ENCODE measurements at regions not wholly inside any gene's neighbourhood (a gene's known extent, or its start where the extent isn't known, plus 50 kb on each side); places are given as distances from the start of the nearest gene placed in this dataset.

DNA sequence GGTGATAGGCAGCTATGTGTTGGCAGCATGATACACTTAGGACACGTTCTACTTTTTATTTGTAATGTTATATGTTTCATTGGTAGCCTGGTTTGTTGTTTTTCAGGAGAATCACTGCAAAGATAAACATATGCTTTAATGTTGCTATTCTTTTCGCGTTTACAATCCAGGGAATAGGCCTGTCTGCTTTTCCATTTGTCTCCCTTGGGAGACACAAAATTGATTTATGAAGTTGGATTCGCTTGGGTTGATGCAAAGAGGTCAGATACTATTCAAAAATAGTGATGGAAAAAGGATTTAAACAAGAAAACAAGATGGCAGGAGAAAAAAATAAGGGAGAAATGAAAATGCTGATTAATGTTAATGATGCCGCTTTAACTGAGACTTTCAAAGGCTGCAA is 179.5 kb upstream of the SOX4 start:
- CTCF ChIA-PET: no interaction called here

DNA sequence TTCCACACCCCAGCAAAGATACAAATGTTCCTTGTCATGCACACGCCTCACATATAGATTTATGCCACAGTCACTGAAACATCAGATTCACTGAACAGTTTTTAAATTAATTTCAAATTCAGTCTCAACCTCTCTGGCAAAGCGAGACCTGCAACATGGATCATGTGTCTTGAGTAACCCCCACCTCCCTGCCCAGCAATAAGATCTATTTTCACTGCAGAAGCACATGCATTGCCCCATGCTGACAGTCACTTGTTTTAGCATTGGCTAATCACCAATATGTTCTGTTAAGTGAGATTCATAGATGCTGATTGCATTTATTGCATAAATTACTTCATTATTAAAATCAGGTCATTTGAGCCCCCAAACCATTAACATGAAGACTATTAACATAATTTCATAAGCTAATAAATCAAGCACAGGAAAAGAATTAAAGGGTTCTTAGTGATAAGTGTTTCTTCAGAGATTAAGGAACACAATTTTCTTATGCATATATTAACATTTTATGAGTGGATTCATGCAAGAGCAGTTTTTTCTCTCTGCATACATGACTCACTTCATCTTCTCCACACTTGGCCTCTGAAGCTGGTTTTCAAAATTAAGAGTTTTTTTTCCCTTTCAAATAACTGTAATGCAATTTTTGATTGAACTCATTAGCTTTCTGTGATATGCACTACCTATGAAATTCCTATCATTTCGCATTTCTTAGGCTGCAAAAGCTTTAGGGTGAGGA is 173.2 kb upstream of the SOX4 start:
- no peaks in the 10 kb centered on the region for H3K36me3 Mint-ChIP-seq (ENCODE audit: low read depth)

More for the DNA sequence above, 179.5 kb upstream of the SOX4 start:
- no peaks in the 10 kb centered on the region for H3K36me3 Mint-ChIP-seq (ENCODE audit: low read depth)
- ATAC-seq (ENCODE audit: low read depth): no peak
- no peaks in the 10 kb centered on the region for H3K4me1 Mint-ChIP-seq
- intact Hi-C loops (cut with micrococcal nuclease): no loop called here
- H3K4me3 Mint-ChIP-seq: no peak overlapping the region
- no peak overlapping the region for H3K27ac Mint-ChIP-seq
- TF ChIP-seq, protein P1, sequence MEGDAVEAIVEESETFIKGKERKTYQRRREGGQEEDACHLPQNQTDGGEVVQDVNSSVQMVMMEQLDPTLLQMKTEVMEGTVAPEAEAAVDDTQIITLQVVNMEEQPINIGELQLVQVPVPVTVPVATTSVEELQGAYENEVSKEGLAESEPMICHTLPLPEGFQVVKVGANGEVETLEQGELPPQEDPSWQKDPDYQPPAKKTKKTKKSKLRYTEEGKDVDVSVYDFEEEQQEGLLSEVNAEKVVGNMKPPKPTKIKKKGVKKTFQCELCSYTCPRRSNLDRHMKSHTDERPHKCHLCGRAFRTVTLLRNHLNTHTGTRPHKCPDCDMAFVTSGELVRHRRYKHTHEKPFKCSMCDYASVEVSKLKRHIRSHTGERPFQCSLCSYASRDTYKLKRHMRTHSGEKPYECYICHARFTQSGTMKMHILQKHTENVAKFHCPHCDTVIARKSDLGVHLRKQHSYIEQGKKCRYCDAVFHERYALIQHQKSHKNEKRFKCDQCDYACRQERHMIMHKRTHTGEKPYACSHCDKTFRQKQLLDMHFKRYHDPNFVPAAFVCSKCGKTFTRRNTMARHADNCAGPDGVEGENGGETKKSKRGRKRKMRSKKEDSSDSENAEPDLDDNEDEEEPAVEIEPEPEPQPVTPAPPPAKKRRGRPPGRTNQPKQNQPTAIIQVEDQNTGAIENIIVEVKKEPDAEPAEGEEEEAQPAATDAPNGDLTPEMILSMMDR (IDR thresholded peaks at IDR 0.05): no peak
- POLR2A ChIA-PET: no interaction called here
- DNase-seq: no peak
- no peaks in the 10 kb centered on the region for H3K27me3 Mint-ChIP-seq
- H3K9me3 Mint-ChIP-seq: peaks cover 5% of the 10 kb centered on the region

DNA sequence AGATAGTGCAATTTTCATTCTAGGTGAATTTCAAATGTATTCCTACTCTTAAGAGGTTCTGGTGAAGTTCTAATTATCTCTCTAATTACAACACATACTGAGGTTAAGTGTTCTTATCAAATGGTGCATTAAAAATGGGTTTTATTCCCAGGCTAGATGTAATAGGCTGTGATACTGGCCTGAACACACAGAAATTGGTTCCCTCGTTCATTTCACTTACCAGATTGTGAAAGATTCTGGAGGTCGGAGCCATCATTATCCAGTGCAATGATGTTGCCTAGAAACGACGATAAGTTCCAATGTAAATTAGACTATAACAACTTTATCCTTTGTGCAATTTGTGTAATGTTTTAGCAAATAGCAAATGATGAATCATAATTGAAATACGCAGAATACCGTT is 172.6 kb upstream of the SOX4 start:
- intact Hi-C loops (cut with micrococcal nuclease): no loop called here
- Mint-ChIP-seq H3K4me3 (no peak overlapping the region), H3K9me3 (peaks cover 3% of the 10 kb centered on the region), H3K4me1 (no peaks in the 10 kb centered on the region), H3K27ac (no peak overlapping the region), H3K27me3 (peaks cover 2% of the 10 kb centered on the region), H3K36me3 (ENCODE audit: low read depth) (no peaks in the 10 kb centered on the region)
- POLR2A ChIA-PET: no interaction called here
- TF ChIP-seq, protein P1 (IDR thresholded peaks at IDR 0.05): no peak
- ATAC-seq (ENCODE audit: low read depth) (no peak), DNase-seq (no peak)
- CTCF ChIA-PET: no interaction called here

More for the DNA sequence above, 173.2 kb upstream of the SOX4 start:
- TF ChIP-seq, protein P1 (IDR thresholded peaks at IDR 0.05): no peak
- ATAC-seq (ENCODE audit: low read depth) (no peak), DNase-seq (no peak)
- Mint-ChIP-seq H3K27ac (no peak overlapping the region), H3K27me3 (peaks cover 2% of the 10 kb centered on the region), H3K9me3 (peaks cover 3% of the 10 kb centered on the region), H3K4me1 (no peaks in the 10 kb centered on the region), H3K4me3 (no peak overlapping the region)
- intact Hi-C loops (cut with micrococcal nuclease): no loop called here
- ChIA-PET POLR2A (no interaction called here), CTCF (no interaction called here)

DNA sequence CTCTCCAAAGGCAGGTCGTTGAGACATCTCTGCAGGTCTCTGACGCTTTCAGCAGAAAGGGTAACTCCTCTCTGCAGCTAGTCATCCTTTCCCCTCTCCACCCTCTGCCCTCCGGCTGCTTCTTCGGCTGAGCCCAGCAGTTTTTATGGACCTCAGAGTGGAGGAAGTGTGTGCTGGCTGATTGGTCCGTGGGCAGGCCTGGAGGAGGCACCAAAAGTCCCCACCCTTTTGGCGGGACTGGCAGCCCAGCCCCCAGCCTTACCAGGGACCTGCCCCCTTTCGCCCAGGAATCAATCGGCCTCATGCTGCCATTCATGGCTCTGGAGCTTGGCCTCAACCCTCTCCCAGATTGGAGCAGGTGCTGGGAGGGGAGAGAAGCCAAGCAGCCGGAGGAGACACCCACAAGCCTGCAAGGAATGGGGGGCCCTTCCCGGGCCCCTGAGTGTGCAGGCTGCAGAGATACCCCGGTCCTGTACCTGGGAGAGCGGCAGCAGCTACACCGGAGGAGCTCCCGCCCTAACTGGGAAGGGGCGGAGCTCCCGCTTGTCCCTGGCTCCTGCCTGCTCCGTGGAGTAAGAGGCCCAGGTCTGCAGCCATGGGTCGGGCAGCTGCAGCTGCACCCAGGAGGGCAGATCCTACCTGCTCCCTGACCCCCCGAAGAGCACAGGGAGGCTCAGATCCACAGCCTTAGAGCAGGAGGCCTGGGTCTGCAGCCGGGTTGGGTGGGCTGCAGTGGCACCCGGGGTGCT is 170.3 kb upstream of the SOX4 start:
- intact Hi-C loops (cut with micrococcal nuclease): no loop called here
- Mint-ChIP-seq H3K9me3 (peaks cover 3% of the 10 kb centered on the region), H3K4me3 (no peak overlapping the region), H3K36me3 (ENCODE audit: low read depth) (no peaks in the 10 kb centered on the region), H3K27ac (no peak overlapping the region), H3K4me1 (no peaks in the 10 kb centered on the region), H3K27me3 (peaks cover 2% of the 10 kb centered on the region)
- POLR2A ChIA-PET: interaction anchor here (0.5 kb wide), 1 partner anchor 166 kb away, joined by 3 read pairs; no protein-coding TSS in a partner anchor
- TF ChIP-seq, protein P1 (IDR thresholded peaks at IDR 0.05): no peak
- no peak for DNase-seq
- ATAC-seq (ENCODE audit: low read depth): no peak
- CTCF ChIA-PET: no interaction called here

DNA sequence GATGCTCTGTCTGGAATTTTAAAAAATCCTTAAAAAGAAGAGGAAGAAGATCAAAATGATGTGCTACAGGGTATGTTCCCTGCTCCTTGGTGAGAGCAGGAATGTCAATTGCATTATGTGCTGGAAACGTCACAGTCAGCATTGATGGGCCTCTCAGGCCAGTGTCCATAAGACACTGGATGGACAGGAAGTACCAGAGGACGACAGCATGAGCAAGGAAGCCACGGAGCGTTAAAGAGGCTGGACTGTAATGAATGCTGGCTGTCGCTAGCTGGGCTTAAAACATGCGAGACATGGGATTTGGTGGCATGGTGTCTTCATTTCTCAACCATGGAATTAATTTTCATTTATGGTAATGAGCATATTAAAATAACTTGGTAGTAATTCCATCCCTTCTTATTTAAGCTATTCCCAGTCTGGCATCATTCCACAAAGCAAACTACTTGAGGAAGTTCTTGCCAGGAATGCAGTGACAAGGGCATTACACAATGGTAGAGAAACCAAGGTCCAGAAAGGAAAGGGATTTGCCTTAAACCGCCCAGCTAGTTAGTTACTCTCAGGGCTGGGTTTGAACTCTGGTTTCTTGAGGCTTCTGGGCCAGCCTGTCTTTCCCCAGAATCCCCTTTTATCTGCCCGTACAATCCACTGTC is 166.6 kb upstream of the SOX4 start:
- Mint-ChIP-seq H3K27ac (no peak overlapping the region), H3K27me3 (no peaks in the 10 kb centered on the region), H3K4me3 (no peak overlapping the region), H3K9me3 (peaks cover 1% of the 10 kb centered on the region), H3K36me3 (ENCODE audit: low read depth) (no peaks in the 10 kb centered on the region), H3K4me1 (no peaks in the 10 kb centered on the region)
- TF ChIP-seq, protein P1 (IDR thresholded peaks at IDR 0.05): no peak
- no peak for DNase-seq
- ChIA-PET POLR2A (no interaction called here), CTCF (no interaction called here)
- ATAC-seq (ENCODE audit: low read depth): no peak
- intact Hi-C loops (cut with micrococcal nuclease): no loop called here
